GM21515 (cell line): ENCODE measurements at regions not wholly inside any gene's neighbourhood (a gene's known extent, or its start where the extent isn't known, plus 50 kb on each side); places are given as distances from the start of the nearest gene placed in this dataset.
A peak's percentile ranks its signal among the peaks of the same experiment; 100 is the strongest.
"Not testable (repeated sequence)": the region's sequence is repeated elsewhere in the genome, so short reads cannot be mapped to it uniquely, and the experiment has no call there.

Source experiments
- ATAC-seq: cut with Tn5 transposase; IDR thresholded peaks from one replicate; pipeline ENCODE4 v1.9.1; 2021; ENCODE audit not compliant: unreplicated experiment

GRCh38 chr2:8545695-8546611, 135.9 kb upstream of the ID2 start:
- ATAC-seq = no peak

GRCh38 chr2:8546612-8547283, 135.1 kb upstream of the ID2 start:
- no peak for ATAC-seq

GRCh38 chr2:8547284-8548064, 134.4 kb upstream of the ID2 start:
- ATAC-seq = no peak

GRCh38 chr2:8548065-8548618, 133.7 kb upstream of the ID2 start:
- ATAC-seq = no peak

- no peak for ATAC-seq
These were observed 133.2 kb upstream of the ID2 start for GRCh38 chr2:8548619-8549150.

GRCh38 chr2:8549273-8549922, 132.5 kb upstream of the ID2 start:
- ATAC-seq = no peak

- no peak for ATAC-seq
These were observed 131.9 kb upstream of the ID2 start for GRCh38 chr2:8549942-8550341.

- ATAC-seq = no peak
These were observed 131.4 kb upstream of the ID2 start for GRCh38 chr2:8550481-8550880.

GRCh38 chr2:8550937-8551621, 130.8 kb upstream of the ID2 start:
- ATAC-seq = no peak

GRCh38 chr2:8551622-8552074, 130.2 kb upstream of the ID2 start:
- peak; percentile 58 for ATAC-seq

- ATAC-seq = peak; percentile 34
These were observed 129.5 kb upstream of the ID2 start for GRCh38 chr2:8552293-8552801.

- no peak for ATAC-seq
These were observed 128.2 kb upstream of the ID2 start for GRCh38 chr2:8553643-8554042.

- ATAC-seq = no peak
These were observed 127.5 kb upstream of the ID2 start for GRCh38 chr2:8554296-8554806.

- ATAC-seq = no peak
These were observed 126.3 kb upstream of the ID2 start for GRCh38 chr2:8555543-8555942.

- no peak for ATAC-seq
These were observed 123.8 kb upstream of the ID2 start for GRCh38 chr2:8558096-8558495.

- no peak for ATAC-seq
These were observed 122.9 kb upstream of the ID2 start for GRCh38 chr2:8558956-8559355.

GRCh38 chr2:8559805-8560204, 122.1 kb upstream of the ID2 start:
- ATAC-seq = no peak

- not testable (repeated sequence) for ATAC-seq
These were observed 120.2 kb upstream of the ID2 start for GRCh38 chr2:8561692-8562091.

GRCh38 chr2:8563814-8564474, 117.9 kb upstream of the ID2 start:
- no peak for ATAC-seq
